ENCODE measurements at regions not wholly inside any gene's neighbourhood (a gene's known extent, or its start where the extent isn't known, plus 50 kb on each side); places are given as distances from the start of the nearest gene placed in this dataset.

DNA sequence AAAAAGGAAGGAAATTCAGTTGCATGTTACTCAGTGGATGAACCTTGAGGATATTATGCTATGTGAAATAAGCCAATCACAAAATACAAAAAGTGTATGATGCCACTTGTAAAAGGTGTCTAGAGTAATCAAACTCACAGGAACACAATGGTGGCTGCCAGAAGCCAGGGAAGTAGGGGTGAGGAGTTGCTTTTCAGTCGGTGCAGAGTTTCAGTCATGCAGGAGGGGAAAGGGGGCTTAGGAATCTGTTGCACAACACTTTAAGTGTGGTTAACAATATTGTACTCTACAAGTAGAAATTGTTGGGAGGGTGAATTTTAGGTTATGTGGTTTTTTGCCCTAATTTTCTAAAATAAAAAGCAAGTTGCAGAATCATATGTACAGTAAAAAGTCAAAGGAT is 184.2 kb upstream of the RAB4A start:
- TF ChIP-seq POLR2AphosphoS5 (IDR thresholded peaks at IDR 0.05) (no peak), TAF1 (IDR thresholded peaks at IDR 0.05; ENCODE audit: low read depth) (no peak), EP300 (conservative IDR thresholded peaks at IDR 0.05; ENCODE audit: poor library complexity, severe bottlenecking) (no peak), RAD21 (conservative IDR thresholded peaks at IDR 0.05) (no peak)
- TF ChIP-seq, protein P1, sequence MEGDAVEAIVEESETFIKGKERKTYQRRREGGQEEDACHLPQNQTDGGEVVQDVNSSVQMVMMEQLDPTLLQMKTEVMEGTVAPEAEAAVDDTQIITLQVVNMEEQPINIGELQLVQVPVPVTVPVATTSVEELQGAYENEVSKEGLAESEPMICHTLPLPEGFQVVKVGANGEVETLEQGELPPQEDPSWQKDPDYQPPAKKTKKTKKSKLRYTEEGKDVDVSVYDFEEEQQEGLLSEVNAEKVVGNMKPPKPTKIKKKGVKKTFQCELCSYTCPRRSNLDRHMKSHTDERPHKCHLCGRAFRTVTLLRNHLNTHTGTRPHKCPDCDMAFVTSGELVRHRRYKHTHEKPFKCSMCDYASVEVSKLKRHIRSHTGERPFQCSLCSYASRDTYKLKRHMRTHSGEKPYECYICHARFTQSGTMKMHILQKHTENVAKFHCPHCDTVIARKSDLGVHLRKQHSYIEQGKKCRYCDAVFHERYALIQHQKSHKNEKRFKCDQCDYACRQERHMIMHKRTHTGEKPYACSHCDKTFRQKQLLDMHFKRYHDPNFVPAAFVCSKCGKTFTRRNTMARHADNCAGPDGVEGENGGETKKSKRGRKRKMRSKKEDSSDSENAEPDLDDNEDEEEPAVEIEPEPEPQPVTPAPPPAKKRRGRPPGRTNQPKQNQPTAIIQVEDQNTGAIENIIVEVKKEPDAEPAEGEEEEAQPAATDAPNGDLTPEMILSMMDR (IDR thresholded peaks at IDR 0.05; ENCODE audit: poor library complexity, severe bottlenecking): no peak
